ENCODE measurements at regions not wholly inside any gene's neighbourhood (a gene's known extent, or its start where the extent isn't known, plus 50 kb on each side); places are given as distances from the start of the nearest gene placed in this dataset.

- TF ChIP-seq ARNT (IDR thresholded peaks at IDR 0.05) (no peak), LEF1 (IDR thresholded peaks at IDR 0.05; ENCODE audit: borderline replicate concordance) (no peak), SUZ12 (IDR thresholded peaks at IDR 0.05) (no peak), FOXM1 (IDR thresholded peaks at IDR 0.05; ENCODE audit: borderline replicate concordance) (no peak), SP1 (IDR thresholded peaks at IDR 0.05) (no peak)
Observed at GRCh38 chrX:4661771-4662170, 948.3 kb upstream of the PRKX start.
